Breast epithelium (tissue), 4 donors: ENCODE measurements at regions not wholly inside any gene's neighbourhood (a gene's known extent, or its start where the extent isn't known, plus 50 kb on each side); places are given as distances from the start of the nearest gene placed in this dataset.

ENCODE experiments used
- DNase-seq, 2 donors: peaks; one replicate each; pipeline ENCODE4 v3.0.0-alpha.2; 2019; ENCODE audit warnings: low spot score in 2 of 2
- H3K27ac ChIP-seq, 2 donors: fragments of 200-600 bp; sonication (generic) in 1 of 2; one replicate each; pipeline ENCODE4 v1.5.1; 2016 to 2019; ENCODE audit warnings: mild to moderate bottlenecking in 1 of 2
- H3K27me3 ChIP-seq, 2 donors: fragments of 200-600 bp; sonication (generic) in 1 of 2; one replicate each; pipeline versions ENCODE4 v1.5.1 to v1.6.0; 2017 to 2019; ENCODE audit warnings: control low read depth in 1 of 2, mild to moderate bottlenecking in 1 of 2
- H3K36me3 ChIP-seq: fragments of 200-600 bp; one replicate; pipeline ENCODE4 v1.5.1; 2019
- H3K4me1 ChIP-seq, 2 donors: fragments of 200-600 bp; sonication (generic); one replicate each; pipeline ENCODE4 v1.5.1; 2016 to 2019; ENCODE audit warnings: control low read depth in 1 of 2
- H3K4me3 ChIP-seq, 3 donors: fragments of 200-600 bp; sonication (generic); 1 replicate in 2 of 3; 2 replicates in 1 of 3; pipeline ENCODE4 v1.5.1; 2016 to 2019; ENCODE audit warnings: mild to moderate bottlenecking in 3 of 3, moderate library complexity in 2 of 3
- H3K9me3 ChIP-seq, 2 donors: fragments of 200-600 bp; sonication (generic) in 1 of 2; one replicate each; pipeline ENCODE4 v1.5.1; 2016 to 2019; ENCODE audit warnings: control low read depth in 1 of 2
- POLR2A ChIP-seq: fragments of 450-650 bp; IDR thresholded peaks from one replicate; pipeline ENCODE4 v1.6.1; 2016; ENCODE audit warnings: antibody characterized with exemption, mild to moderate bottlenecking, moderate library complexity
- POLR2AphosphoS5 ChIP-seq, 3 donors: sonication (generic); formaldehyde crosslinking; IDR thresholded peaks; one replicate each; pipeline ENCODE4 v1.6.1; 2017; ENCODE audit warnings: antibody characterized with exemption in 3 of 3
- intact Hi-C: fragments of 100-400 bp; cut with DNase I; formaldehyde crosslinking; loops from one replicate; pipeline ENCODE4 v1.15.1; 2023; ENCODE audit warnings: low total_unique reads
- TF ChIP-seq, protein P1 (sequence below), 3 donors: fragments of 450-650 bp; IDR thresholded peaks; one replicate each; pipeline ENCODE4 v1.5.1; 2016 to 2017; ENCODE audit warnings: antibody characterized with exemption in 3 of 3, mild to moderate bottlenecking in 3 of 3, moderate library complexity in 3 of 3

DNA sequence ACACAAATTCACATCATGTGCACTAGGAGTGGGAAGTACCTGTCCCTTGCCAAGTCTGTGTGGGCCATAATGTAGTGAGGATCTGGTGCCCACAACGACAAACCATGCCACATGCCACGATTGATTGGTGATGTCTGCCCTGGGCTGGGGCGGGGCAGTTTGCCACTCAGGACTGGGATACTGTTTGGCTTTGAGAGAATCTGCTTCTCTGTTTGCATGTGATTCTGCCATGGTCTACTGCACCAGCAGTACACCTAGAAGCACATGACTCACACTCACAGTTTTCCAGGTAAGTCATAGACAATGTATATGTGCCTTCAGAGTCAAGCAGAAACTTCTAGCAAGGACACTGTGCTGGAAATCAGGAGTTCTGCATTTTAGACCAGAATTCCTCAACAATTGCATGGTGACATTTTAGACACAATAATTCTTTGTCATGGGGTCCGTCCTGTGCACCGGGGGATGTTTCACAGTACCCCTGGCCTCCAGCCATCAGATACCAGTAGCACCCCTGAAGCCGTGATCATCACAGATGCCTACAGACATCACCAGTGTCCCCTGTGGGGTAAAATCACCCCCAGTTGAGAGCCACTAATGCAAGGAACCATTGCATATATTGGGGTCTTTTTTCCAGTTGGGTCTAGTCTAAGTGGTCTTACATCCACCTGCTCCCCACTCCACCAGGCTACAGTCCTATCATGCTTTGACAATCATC is 278.3 kb downstream of the EIPR1 start:
- no peaks in the 10 kb centered on the region for H3K9me3 ChIP-seq
- no peak for TF ChIP-seq POLR2AphosphoS5 (IDR thresholded peaks at IDR 0.05)
- TF ChIP-seq, protein P1, sequence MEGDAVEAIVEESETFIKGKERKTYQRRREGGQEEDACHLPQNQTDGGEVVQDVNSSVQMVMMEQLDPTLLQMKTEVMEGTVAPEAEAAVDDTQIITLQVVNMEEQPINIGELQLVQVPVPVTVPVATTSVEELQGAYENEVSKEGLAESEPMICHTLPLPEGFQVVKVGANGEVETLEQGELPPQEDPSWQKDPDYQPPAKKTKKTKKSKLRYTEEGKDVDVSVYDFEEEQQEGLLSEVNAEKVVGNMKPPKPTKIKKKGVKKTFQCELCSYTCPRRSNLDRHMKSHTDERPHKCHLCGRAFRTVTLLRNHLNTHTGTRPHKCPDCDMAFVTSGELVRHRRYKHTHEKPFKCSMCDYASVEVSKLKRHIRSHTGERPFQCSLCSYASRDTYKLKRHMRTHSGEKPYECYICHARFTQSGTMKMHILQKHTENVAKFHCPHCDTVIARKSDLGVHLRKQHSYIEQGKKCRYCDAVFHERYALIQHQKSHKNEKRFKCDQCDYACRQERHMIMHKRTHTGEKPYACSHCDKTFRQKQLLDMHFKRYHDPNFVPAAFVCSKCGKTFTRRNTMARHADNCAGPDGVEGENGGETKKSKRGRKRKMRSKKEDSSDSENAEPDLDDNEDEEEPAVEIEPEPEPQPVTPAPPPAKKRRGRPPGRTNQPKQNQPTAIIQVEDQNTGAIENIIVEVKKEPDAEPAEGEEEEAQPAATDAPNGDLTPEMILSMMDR (IDR thresholded peaks at IDR 0.05), result no peak
- no peak for TF ChIP-seq POLR2A
- no peak overlapping the region for H3K4me3 ChIP-seq
- H3K4me1 ChIP-seq, result no peaks in the 10 kb centered on the region
- H3K27ac ChIP-seq, result no peak overlapping the region
- no peaks in the 10 kb centered on the region for H3K36me3 ChIP-seq
- no peak for DNase-seq
- intact Hi-C loops, result no loop called here
- H3K27me3 ChIP-seq, result peaks cover 0 to 8% of the 10 kb centered on the region in 2 donors

DNA sequence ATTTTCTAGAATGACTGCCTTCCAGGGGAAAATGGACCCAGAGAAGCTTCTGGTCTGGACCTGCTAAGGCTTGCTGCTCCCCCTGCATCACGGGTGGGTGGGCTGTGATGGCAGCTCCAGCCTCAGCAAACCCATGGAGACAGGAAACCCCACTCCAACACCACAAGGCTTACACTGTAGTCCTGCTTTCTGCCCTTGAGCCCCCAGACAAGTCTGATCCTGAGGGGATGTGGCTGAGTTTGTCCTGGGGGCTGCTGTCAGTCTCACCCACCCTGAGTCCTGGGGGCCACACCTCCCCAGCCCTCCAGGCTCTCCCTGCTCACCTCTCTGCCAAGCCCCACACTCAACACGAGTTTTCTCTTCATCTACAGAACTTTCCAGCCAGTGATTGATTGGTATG is 279.4 kb downstream of the EIPR1 start:
- DNase-seq, result no peak
- Histone ChIP-seq H3K4me1 (no peaks in the 10 kb centered on the region), H3K9me3 (no peaks in the 10 kb centered on the region), H3K4me3 (no peak overlapping the region), H3K27me3 (peaks cover 0 to 8% of the 10 kb centered on the region in 2 donors), H3K36me3 (no peaks in the 10 kb centered on the region), H3K27ac (no peak overlapping the region)
- TF ChIP-seq POLR2A (no peak), POLR2AphosphoS5 (IDR thresholded peaks at IDR 0.05) (no peak)
- TF ChIP-seq, protein P1 (IDR thresholded peaks at IDR 0.05), result no peak
- intact Hi-C loops, result no loop called here

DNA sequence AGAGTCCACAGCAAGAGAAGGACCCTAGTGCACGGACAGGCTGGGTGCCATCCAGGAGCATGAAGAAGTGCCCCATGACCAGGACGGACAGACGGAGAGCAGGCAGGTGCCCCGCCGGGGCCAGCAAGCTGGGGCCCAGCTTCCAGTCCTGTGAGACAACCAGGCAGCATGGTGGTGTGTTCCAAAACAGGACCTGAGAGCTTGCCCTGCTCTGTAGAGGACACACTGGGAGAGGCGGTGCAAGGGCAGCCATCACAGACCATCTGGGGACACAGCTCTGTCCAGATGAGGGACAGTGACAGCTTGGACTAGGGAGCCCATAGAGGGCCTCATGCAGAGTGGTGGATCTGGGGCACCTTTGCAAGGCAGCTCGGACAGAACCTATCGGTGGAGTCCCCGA is 279.8 kb downstream of the EIPR1 start:
- no peak overlapping the region for H3K4me3 ChIP-seq
- no peak overlapping the region for H3K27ac ChIP-seq
- peaks cover 0 to 8% of the 10 kb centered on the region in 2 donors for H3K27me3 ChIP-seq
- intact Hi-C loops, result no loop called here
- no peak for DNase-seq
- H3K9me3 ChIP-seq, result no peaks in the 10 kb centered on the region
- H3K36me3 ChIP-seq, result no peaks in the 10 kb centered on the region
- no peak for TF ChIP-seq POLR2A
- TF ChIP-seq, protein P1 (IDR thresholded peaks at IDR 0.05), result no peak
- no peak for TF ChIP-seq POLR2AphosphoS5 (IDR thresholded peaks at IDR 0.05)
- no peaks in the 10 kb centered on the region for H3K4me1 ChIP-seq

DNA sequence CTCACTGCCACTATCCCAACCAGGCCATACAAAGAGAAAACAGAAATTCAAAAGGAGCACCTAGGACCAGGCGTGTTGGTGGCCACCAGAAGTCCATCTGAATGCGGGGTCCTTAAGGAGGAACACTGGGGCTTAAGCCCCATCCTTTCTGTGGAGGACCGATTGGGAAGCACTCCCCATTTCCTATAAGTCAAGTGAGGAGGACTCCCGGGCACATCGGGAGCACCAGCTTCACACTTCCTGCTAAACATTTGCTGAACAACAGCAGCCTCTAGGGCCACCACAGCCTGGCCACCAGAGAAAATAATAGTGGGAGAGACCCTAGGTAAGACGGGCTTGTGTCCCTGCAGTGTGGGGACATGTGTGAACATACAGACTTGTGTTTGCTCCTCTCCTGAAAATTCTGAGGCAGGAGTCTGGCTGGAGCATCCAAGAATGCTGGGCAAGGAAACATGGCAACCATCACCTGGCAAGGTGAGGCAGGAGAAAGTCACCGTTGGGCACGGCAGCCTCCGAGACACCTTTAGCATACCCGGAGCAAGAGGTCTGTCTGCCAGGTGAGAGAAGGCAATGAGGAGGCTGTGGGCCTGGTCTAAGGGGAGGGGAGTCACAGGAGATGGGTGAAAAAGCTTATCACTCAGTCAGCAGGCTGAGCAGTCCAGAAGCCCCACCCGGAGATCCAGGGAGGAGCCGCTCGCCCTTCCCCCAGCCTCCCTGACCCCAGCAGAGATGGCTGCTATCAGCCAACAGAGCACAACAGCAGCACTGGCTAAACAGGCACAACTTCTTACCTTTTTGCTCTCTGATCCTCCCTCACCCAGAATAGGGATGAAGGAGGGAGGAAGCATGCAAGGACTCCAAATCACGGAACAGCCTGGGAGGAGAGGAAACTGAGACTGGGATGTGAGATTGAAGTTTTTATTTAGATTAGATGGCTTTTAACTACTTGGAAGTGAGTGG is 282.3 kb downstream of the EIPR1 start:
- Histone ChIP-seq H3K27ac (no peak overlapping the region), H3K4me1 (no peaks in the 10 kb centered on the region), H3K27me3 (peaks cover 0 to 8% of the 10 kb centered on the region in 2 donors), H3K9me3 (no peaks in the 10 kb centered on the region), H3K36me3 (no peaks in the 10 kb centered on the region), H3K4me3 (no peak overlapping the region)
- TF ChIP-seq POLR2A, result no peak
- TF ChIP-seq POLR2AphosphoS5 (IDR thresholded peaks at IDR 0.05), result no peak
- TF ChIP-seq, protein P1 (IDR thresholded peaks at IDR 0.05), result no peak
- intact Hi-C loops, result loop anchor here (2.0 kb wide), 1 partner anchor 38 kb away; no protein-coding TSS in a partner anchor
- peak in 1 of 2 donors; percentile 10 for DNase-seq

DNA sequence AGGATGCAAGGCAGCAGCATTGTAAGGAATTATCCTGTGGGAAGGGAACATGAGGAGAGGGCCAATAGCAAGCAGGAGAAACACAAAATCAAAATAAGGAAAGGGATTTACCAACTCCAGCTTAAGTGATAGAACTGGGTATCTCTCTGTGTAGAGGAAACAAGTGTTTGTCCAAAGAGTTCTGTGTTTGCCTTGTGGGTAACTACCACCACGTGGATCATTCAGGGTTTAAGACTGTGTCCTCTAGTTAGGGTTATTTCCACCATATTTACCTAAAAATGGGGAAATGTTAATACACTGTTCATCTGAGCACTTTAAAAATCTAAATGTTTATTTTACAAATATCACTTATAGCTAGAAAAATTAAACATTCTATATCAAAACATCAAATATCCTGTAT is 283.3 kb downstream of the EIPR1 start:
- intact Hi-C loops, result loop anchor here (2.0 kb wide), 1 partner anchor 38 kb away; no protein-coding TSS in a partner anchor
- Histone ChIP-seq H3K36me3 (no peaks in the 10 kb centered on the region), H3K9me3 (peaks cover 1 to 9% of the 10 kb centered on the region in 2 donors), H3K27ac (no peak overlapping the region), H3K4me3 (no peak overlapping the region), H3K27me3 (peaks cover 0 to 7% of the 10 kb centered on the region in 2 donors), H3K4me1 (no peaks in the 10 kb centered on the region)
- TF ChIP-seq POLR2AphosphoS5 (IDR thresholded peaks at IDR 0.05) (no peak), POLR2A (no peak)
- TF ChIP-seq, protein P1 (IDR thresholded peaks at IDR 0.05), result no peak
- DNase-seq, result no peak
